ENCODE measurements at regions not wholly inside any gene's neighbourhood (a gene's known extent, or its start where the extent isn't known, plus 50 kb on each side); places are given as distances from the start of the nearest gene placed in this dataset.

GRCh38 chr9:23596913-23597634 is 229.0 kb downstream of the ELAVL2 start:
- no peak overlapping the region for H3K4me3 Mint-ChIP-seq (ENCODE audit: unreplicated experiment)

DNA sequence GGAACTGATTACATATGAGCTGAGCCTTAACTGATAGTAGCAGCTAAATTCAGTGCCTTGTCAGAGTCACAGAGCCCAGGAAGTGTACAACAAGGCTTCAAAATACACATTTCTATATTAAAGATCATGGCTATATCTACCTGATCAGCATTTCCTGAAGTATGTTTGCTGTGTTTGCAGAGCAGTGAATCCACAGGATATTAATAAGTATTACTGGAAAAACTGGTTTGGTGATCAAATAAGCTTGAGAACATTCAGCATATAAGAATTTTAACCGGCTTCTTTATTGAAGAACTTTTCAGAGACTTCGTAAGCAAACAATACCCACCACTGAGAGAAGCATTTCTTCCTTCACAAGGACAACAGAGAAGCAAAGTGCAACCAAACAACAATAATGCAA is 227.0 kb downstream of the ELAVL2 start:
- Mint-ChIP-seq H3K9me3 (ENCODE audit: unreplicated experiment) (no peaks in the 10 kb centered on the region), H3K4me1 (ENCODE audit: unreplicated experiment) (no peaks in the 10 kb centered on the region), H3K27ac (ENCODE audit: unreplicated experiment) (no peak overlapping the region), H3K36me3 (ENCODE audit: low read depth, unreplicated experiment) (peaks cover 3% of the 10 kb centered on the region), H3K4me3 (ENCODE audit: unreplicated experiment) (no peak overlapping the region), H3K27me3 (ENCODE audit: unreplicated experiment) (no peaks in the 10 kb centered on the region)
- TF ChIP-seq, protein P1, sequence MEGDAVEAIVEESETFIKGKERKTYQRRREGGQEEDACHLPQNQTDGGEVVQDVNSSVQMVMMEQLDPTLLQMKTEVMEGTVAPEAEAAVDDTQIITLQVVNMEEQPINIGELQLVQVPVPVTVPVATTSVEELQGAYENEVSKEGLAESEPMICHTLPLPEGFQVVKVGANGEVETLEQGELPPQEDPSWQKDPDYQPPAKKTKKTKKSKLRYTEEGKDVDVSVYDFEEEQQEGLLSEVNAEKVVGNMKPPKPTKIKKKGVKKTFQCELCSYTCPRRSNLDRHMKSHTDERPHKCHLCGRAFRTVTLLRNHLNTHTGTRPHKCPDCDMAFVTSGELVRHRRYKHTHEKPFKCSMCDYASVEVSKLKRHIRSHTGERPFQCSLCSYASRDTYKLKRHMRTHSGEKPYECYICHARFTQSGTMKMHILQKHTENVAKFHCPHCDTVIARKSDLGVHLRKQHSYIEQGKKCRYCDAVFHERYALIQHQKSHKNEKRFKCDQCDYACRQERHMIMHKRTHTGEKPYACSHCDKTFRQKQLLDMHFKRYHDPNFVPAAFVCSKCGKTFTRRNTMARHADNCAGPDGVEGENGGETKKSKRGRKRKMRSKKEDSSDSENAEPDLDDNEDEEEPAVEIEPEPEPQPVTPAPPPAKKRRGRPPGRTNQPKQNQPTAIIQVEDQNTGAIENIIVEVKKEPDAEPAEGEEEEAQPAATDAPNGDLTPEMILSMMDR (IDR thresholded peaks at IDR 0.05; ENCODE audit: unreplicated experiment): no peak
- no peak for DNase-seq (ENCODE audit: low spot score)

More at GRCh38 chr9:23596913-23597634, 229.0 kb downstream of the ELAVL2 start:
- Mint-ChIP-seq H3K27me3 (ENCODE audit: unreplicated experiment) (no peaks in the 10 kb centered on the region), H3K27ac (ENCODE audit: unreplicated experiment) (no peak overlapping the region), H3K4me1 (ENCODE audit: unreplicated experiment) (no peaks in the 10 kb centered on the region), H3K9me3 (ENCODE audit: unreplicated experiment) (no peaks in the 10 kb centered on the region), H3K36me3 (ENCODE audit: low read depth, unreplicated experiment) (no peaks in the 10 kb centered on the region)
- TF ChIP-seq, protein P1 (IDR thresholded peaks at IDR 0.05; ENCODE audit: unreplicated experiment): no peak
- no peak for DNase-seq (ENCODE audit: low spot score)

GRCh38 chr9:23603311-23603710 is 222.7 kb downstream of the ELAVL2 start:
- Mint-ChIP-seq H3K36me3 (ENCODE audit: low read depth, unreplicated experiment) (peaks cover 3% of the 10 kb centered on the region), H3K27ac (ENCODE audit: unreplicated experiment) (no peak overlapping the region), H3K27me3 (ENCODE audit: unreplicated experiment) (no peaks in the 10 kb centered on the region), H3K4me1 (ENCODE audit: unreplicated experiment) (no peaks in the 10 kb centered on the region), H3K4me3 (ENCODE audit: unreplicated experiment) (no peak overlapping the region), H3K9me3 (ENCODE audit: unreplicated experiment) (no peaks in the 10 kb centered on the region)
- TF ChIP-seq, protein P1 (IDR thresholded peaks at IDR 0.05; ENCODE audit: unreplicated experiment): no peak
- DNase-seq (ENCODE audit: low spot score): no peak

- TF ChIP-seq, protein P1 (IDR thresholded peaks at IDR 0.05; ENCODE audit: unreplicated experiment): no peak
- no peak overlapping the region for H3K27ac Mint-ChIP-seq (ENCODE audit: unreplicated experiment)
These were observed 219.9 kb downstream of the ELAVL2 start for GRCh38 chr9:23606107-23606506.

GRCh38 chr9:23608456-23608855 is 217.6 kb downstream of the ELAVL2 start:
- Mint-ChIP-seq H3K4me3 (ENCODE audit: unreplicated experiment) (no peak overlapping the region), H3K27ac (ENCODE audit: unreplicated experiment) (no peak overlapping the region), H3K27me3 (ENCODE audit: unreplicated experiment) (peaks cover 2% of the 10 kb centered on the region), H3K9me3 (ENCODE audit: unreplicated experiment) (no peaks in the 10 kb centered on the region), H3K36me3 (ENCODE audit: low read depth, unreplicated experiment) (peaks cover 3% of the 10 kb centered on the region), H3K4me1 (ENCODE audit: unreplicated experiment) (peaks cover 29% of the 10 kb centered on the region)
- TF ChIP-seq, protein P1 (IDR thresholded peaks at IDR 0.05; ENCODE audit: unreplicated experiment): no peak
- no peak for DNase-seq (ENCODE audit: low spot score)

More at GRCh38 chr9:23606107-23606506, 219.9 kb downstream of the ELAVL2 start:
- Mint-ChIP-seq H3K27me3 (ENCODE audit: unreplicated experiment) (peaks cover 2% of the 10 kb centered on the region), H3K4me1 (ENCODE audit: unreplicated experiment) (peaks cover 8% of the 10 kb centered on the region), H3K4me3 (ENCODE audit: unreplicated experiment) (no peak overlapping the region), H3K9me3 (ENCODE audit: unreplicated experiment) (no peaks in the 10 kb centered on the region), H3K36me3 (ENCODE audit: low read depth, unreplicated experiment) (peaks cover 3% of the 10 kb centered on the region)
- no peak for DNase-seq (ENCODE audit: low spot score)

Data from endothelial cell (in vitro differentiated cells).